Mammary epithelial cell (primary cell): ENCODE measurements at regions not wholly inside any gene's neighbourhood (a gene's known extent, or its start where the extent isn't known, plus 50 kb on each side); places are given as distances from the start of the nearest gene placed in this dataset.

Experiments used
- CTCF ChIP-seq, 2 donors: IDR thresholded peaks in 1 of 2; conservative IDR thresholded peaks in 1 of 2; 2 replicates each; pipeline ENCODE4 v1.5.1; 2011 to 2012; ENCODE audit warnings: inconsistent platforms in 2 of 2, low read length in 2 of 2, mild to moderate bottlenecking in 2 of 2, control low read depth in 1 of 2, low read depth in 1 of 2; ENCODE audit not compliant: insufficient read depth in 1 of 2; ENCODE audit errors: extremely low read depth in 1 of 2
- EZH2 ChIP-seq: IDR thresholded peaks from 2 replicates; pipeline ENCODE4 v1.6.1; 2012; ENCODE audit warnings: low read length, inconsistent platforms, borderline replicate concordance

GRCh38 chr14:34039428-34040047 lies 88.7 kb upstream of the EGLN3 start:
- TF ChIP-seq CTCF (conservative IDR thresholded peaks at IDR 0.05 in 1 of 2, IDR thresholded peaks at IDR 0.05 in 1 of 2; ENCODE audit: extremely low read depth in 1 of 2, insufficient read depth in 1 of 2, low read depth in 1 of 2, low read length in 2 of 2) (no peak), EZH2 (no peak)
